PC-3 (cell line): ENCODE measurements at regions not wholly inside any gene's neighbourhood (a gene's known extent, or its start where the extent isn't known, plus 50 kb on each side); places are given as distances from the start of the nearest gene placed in this dataset.

ENCODE experiments used
- ATAC-seq: fragments of 200-7000 bp; cut with Tn5 transposase; 2 replicates; pipeline ENCODE4 v1.9.1; 2020; ENCODE audit warnings: mild to moderate bottlenecking, moderate library complexity
- BruUV-seq: library from RNA; stranded (reverse); fragments of 400-500 nt; replicated peaks from 2 replicates; lab custom pipeline; 2021; lab: Mats Ljungman, UMichigan
- CTCF ChIA-PET: fragments of 300-600 bp; sonication (Branson Sonifier 250); formaldehyde crosslinking; loops from one replicate; lab custom pipeline; 2022; ENCODE audit warnings: antibody characterized with exemption; lab: Charles Lee
- POLR2A ChIA-PET: fragments of 300-600 bp; sonication (Branson Sonifier 250); formaldehyde crosslinking; loops from one replicate; lab custom pipeline; 2022; ENCODE audit warnings: antibody characterized with exemption; ENCODE audit not compliant: unreplicated experiment; lab: Charles Lee
- DNase-seq: peaks from one replicate; pipeline ENCODE4 v3.0.0-alpha.2; 2015
- H2AFZ ChIP-seq: fragments of 300-600 bp; sonication (generic); 2 replicates; pipeline ENCODE4 v1.6.0; 2016; ENCODE audit warnings: antibody characterized with exemption, low read length
- H3F3A ChIP-seq: fragments of 300-600 bp; sonication (generic); one replicate; pipeline ENCODE4 v1.6.0; 2017; ENCODE audit warnings: antibody characterized with exemption, low read length, control low read depth, mild to moderate bottlenecking; ENCODE audit not compliant: unreplicated experiment
- H3K27ac ChIP-seq: fragments of 300-600 bp; sonication (generic); 2 replicates; pipeline ENCODE4 v1.5.1; 2016; ENCODE audit warnings: mild to moderate bottlenecking, low read length
- H3K27me3 ChIP-seq: fragments of 300-600 bp; sonication (generic); 2 replicates; pipeline ENCODE4 v1.6.1; 2016; ENCODE audit warnings: low read length, mixed read lengths
- H3K36me3 ChIP-seq: fragments of 300-600 bp; sonication (generic); 2 replicates; pipeline ENCODE4 v1.6.1; 2016; ENCODE audit warnings: low read depth, mixed run types, low read length, mixed read lengths
- H3K4me1 ChIP-seq: fragments of 300-600 bp; sonication (generic); 2 replicates; pipeline ENCODE4 v1.5.1; 2016; ENCODE audit warnings: low read length; ENCODE audit not compliant: insufficient read depth
- H3K4me2 ChIP-seq: fragments of 300-600 bp; sonication (generic); 2 replicates; pipeline ENCODE4 v1.6.0; 2016; ENCODE audit warnings: low read length
- H3K4me3 ChIP-seq: fragments of 300-600 bp; sonication (generic); 2 replicates; pipeline ENCODE4 v1.5.1; 2016; ENCODE audit warnings: mild to moderate bottlenecking, low read length, mixed read lengths
- H3K79me2 ChIP-seq: fragments of 300-600 bp; sonication (generic); 2 replicates; pipeline ENCODE4 v1.6.1; 2017; ENCODE audit warnings: low read length, mixed read lengths
- H3K9ac ChIP-seq: fragments of 300-600 bp; sonication (generic); 2 replicates; pipeline ENCODE4 v1.6.0; 2016; ENCODE audit warnings: mild to moderate bottlenecking, low read length
- H3K9me2 ChIP-seq: fragments of 300-600 bp; sonication (generic); replicated peaks from 2 replicates; pipeline ENCODE4 v1.6.1; 2016; ENCODE audit warnings: mixed run types, low read length, mixed read lengths
- H3K9me3 ChIP-seq: fragments of 300-600 bp; sonication (generic); 2 replicates; pipeline ENCODE4 v1.6.1; 2016; ENCODE audit warnings: low read length, mixed read lengths
- H4K20me1 ChIP-seq: fragments of 300-600 bp; sonication (generic); 2 replicates; pipeline ENCODE4 v1.6.1; 2016; ENCODE audit warnings: low read length, mixed read lengths
- CTCF ChIP-seq: fragments of 300-600 bp; sonication (generic); conservative IDR thresholded peaks from 2 replicates; pipeline ENCODE4 v1.5.1; 2017; ENCODE audit warnings: antibody characterized with exemption, low read depth, mild to moderate bottlenecking, low read length
- EZH2 ChIP-seq: fragments of 300-600 bp; sonication (generic); IDR thresholded peaks from one replicate; pipeline ENCODE4 v1.6.1; 2017; ENCODE audit warnings: antibody characterized with exemption, mild to moderate bottlenecking, low read length; ENCODE audit not compliant: unreplicated experiment
- EZH2phosphoT487 ChIP-seq: fragments of 300-600 bp; sonication (generic); IDR thresholded peaks from 2 replicates; pipeline ENCODE4 v1.6.1; 2018; ENCODE audit warnings: mild to moderate bottlenecking, antibody characterized with exemption, low read length, borderline replicate concordance
- intact Hi-C: fragments of 100-400 bp; cut with micrococcal nuclease; formaldehyde crosslinking; loops from 2 replicates; pipeline ENCODE4 v1.9.0; 2023

GRCh38 chr16:8103649-8104289 lies 486.5 kb downstream of the TMEM114 start:
- Histone ChIP-seq H3K79me2 (no peaks in the 10 kb centered on the region), H3K9me3 (no peaks in the 10 kb centered on the region), H4K20me1 (no peaks in the 10 kb centered on the region), H3F3A (no peaks in the 10 kb centered on the region), H3K4me3 (no peak overlapping the region), H3K9me2 (no peaks in the 10 kb centered on the region), H3K4me1 (no peaks in the 10 kb centered on the region), H3K27me3 (no peaks in the 10 kb centered on the region), H3K36me3 (no peaks in the 10 kb centered on the region), H3K27ac (no peak overlapping the region), H2AFZ (no peak overlapping the region), H3K9ac (no peak overlapping the region), H3K4me2 (no peak overlapping the region)
- ChIA-PET POLR2A (no interaction called here), CTCF (no interaction called here)
- no peak for TF ChIP-seq EZH2
- no peak for TF ChIP-seq CTCF
- TF ChIP-seq EZH2phosphoT487 = no peak
- ATAC-seq = no peak
- intact Hi-C loops = no loop called here
- no peak for DNase-seq
- no TSS peak for BruUV-seq

GRCh38 chr16:8099586-8099985 lies 490.7 kb downstream of the TMEM114 start:
- Histone ChIP-seq H2AFZ (no peak overlapping the region), H3K27me3 (no peaks in the 10 kb centered on the region), H3K4me3 (no peak overlapping the region), H3F3A (no peaks in the 10 kb centered on the region), H3K4me1 (no peaks in the 10 kb centered on the region), H3K27ac (no peak overlapping the region), H3K9ac (no peak overlapping the region), H3K4me2 (no peak overlapping the region), H3K9me2 (no peaks in the 10 kb centered on the region), H3K9me3 (no peaks in the 10 kb centered on the region), H4K20me1 (no peaks in the 10 kb centered on the region), H3K79me2 (no peaks in the 10 kb centered on the region), H3K36me3 (no peaks in the 10 kb centered on the region)
- intact Hi-C loops = no loop called here
- BruUV-seq = no TSS peak
- no peak for DNase-seq
- POLR2A ChIA-PET = no interaction called here
- CTCF ChIA-PET = no interaction called here
- no peak for ATAC-seq
- no peak for TF ChIP-seq CTCF
- no peak for TF ChIP-seq EZH2
- no peak for TF ChIP-seq EZH2phosphoT487

- Histone ChIP-seq H3K79me2 (no peaks in the 10 kb centered on the region), H3K4me2 (no peak overlapping the region), H3K9me2 (no peaks in the 10 kb centered on the region), H3K9me3 (no peaks in the 10 kb centered on the region), H3K27me3 (no peaks in the 10 kb centered on the region), H2AFZ (no peak overlapping the region), H3K4me3 (no peak overlapping the region), H4K20me1 (no peaks in the 10 kb centered on the region), H3K27ac (no peak overlapping the region), H3K4me1 (no peaks in the 10 kb centered on the region), H3K9ac (no peak overlapping the region), H3F3A (no peaks in the 10 kb centered on the region), H3K36me3 (no peaks in the 10 kb centered on the region)
- ChIA-PET POLR2A (no interaction called here), CTCF (no interaction called here)
- ATAC-seq (no peak), DNase-seq (no peak)
- intact Hi-C loops = no loop called here
- BruUV-seq = no TSS peak
- TF ChIP-seq EZH2phosphoT487 (no peak), EZH2 (no peak), CTCF (no peak)
Observed at GRCh38 chr16:8098947-8099512, 491.3 kb downstream of the TMEM114 start.
